ENCODE measurements at regions not wholly inside any gene's neighbourhood (a gene's known extent, or its start where the extent isn't known, plus 50 kb on each side); places are given as distances from the start of the nearest gene placed in this dataset.

- TF ChIP-seq NR2F2 (IDR thresholded peaks at IDR 0.05) (no peak), CTCF (IDR thresholded peaks at IDR 0.05; ENCODE audit: low read depth, low read length, missing input control) (no peak), GABPA (IDR thresholded peaks at IDR 0.05 in 1 of 2, conservative IDR thresholded peaks at IDR 0.05 in 1 of 2) (no peak), RAD21 (IDR thresholded peaks at IDR 0.05) (no peak), TAF1 (conservative IDR thresholded peaks at IDR 0.05) (no peak), MAX (IDR thresholded peaks at IDR 0.05) (no peak), YY1 (IDR thresholded peaks at IDR 0.05) (no peak), HNF4A (conservative IDR thresholded peaks at IDR 0.05) (no peak)
Observed at GRCh38 chr2:143889216-143889615, 630.7 kb downstream of the ZEB2 start.
